ENCODE measurements at regions not wholly inside any gene's neighbourhood (a gene's known extent, or its start where the extent isn't known, plus 50 kb on each side); places are given as distances from the start of the nearest gene placed in this dataset.

GRCh38 chr11:109112261-109112660 is 309.7 kb upstream of the C11orf87 start:
- Mint-ChIP-seq H3K27ac (ENCODE audit: unreplicated experiment) (no peak overlapping the region), H3K27me3 (ENCODE audit: unreplicated experiment) (peaks cover 2% of the 10 kb centered on the region), H3K36me3 (ENCODE audit: low read depth, unreplicated experiment) (no peaks in the 10 kb centered on the region), H3K9me3 (ENCODE audit: unreplicated experiment) (no peaks in the 10 kb centered on the region), H3K4me1 (ENCODE audit: unreplicated experiment) (peaks cover 4% of the 10 kb centered on the region), H3K4me3 (ENCODE audit: unreplicated experiment) (no peak overlapping the region)
- no peak for DNase-seq (ENCODE audit: low spot score)
- no peak for TF ChIP-seq CTCF (IDR thresholded peaks at IDR 0.05; ENCODE audit: unreplicated experiment)

GRCh38 chr11:109112821-109113280 is 309.1 kb upstream of the C11orf87 start:
- Mint-ChIP-seq H3K36me3 (ENCODE audit: low read depth, unreplicated experiment) (no peaks in the 10 kb centered on the region), H3K4me1 (ENCODE audit: unreplicated experiment) (peaks cover 4% of the 10 kb centered on the region), H3K27ac (ENCODE audit: unreplicated experiment) (no peak overlapping the region), H3K4me3 (ENCODE audit: unreplicated experiment) (no peak overlapping the region), H3K27me3 (ENCODE audit: unreplicated experiment) (peaks cover 2% of the 10 kb centered on the region), H3K9me3 (ENCODE audit: unreplicated experiment) (no peaks in the 10 kb centered on the region)
- no peak for TF ChIP-seq CTCF (IDR thresholded peaks at IDR 0.05; ENCODE audit: unreplicated experiment)
- no peak for DNase-seq (ENCODE audit: low spot score)

GRCh38 chr11:109120341-109120740 is 301.6 kb upstream of the C11orf87 start:
- Mint-ChIP-seq H3K9me3 (ENCODE audit: unreplicated experiment) (no peaks in the 10 kb centered on the region), H3K4me3 (ENCODE audit: unreplicated experiment) (no peak overlapping the region), H3K27ac (ENCODE audit: unreplicated experiment) (no peak overlapping the region), H3K36me3 (ENCODE audit: low read depth, unreplicated experiment) (no peaks in the 10 kb centered on the region), H3K4me1 (ENCODE audit: unreplicated experiment) (no peaks in the 10 kb centered on the region), H3K27me3 (ENCODE audit: unreplicated experiment) (peaks cover 2% of the 10 kb centered on the region)
- no peak for TF ChIP-seq CTCF (IDR thresholded peaks at IDR 0.05; ENCODE audit: unreplicated experiment)
- DNase-seq (ENCODE audit: low spot score) = no peak

GRCh38 chr11:109121173-109121932 is 300.6 kb upstream of the C11orf87 start:
- peaks cover 2% of the 10 kb centered on the region for H3K27me3 Mint-ChIP-seq (ENCODE audit: unreplicated experiment)
- H3K36me3 Mint-ChIP-seq (ENCODE audit: low read depth, unreplicated experiment) = no peaks in the 10 kb centered on the region
- no peak overlapping the region for H3K4me3 Mint-ChIP-seq (ENCODE audit: unreplicated experiment)
- no peaks in the 10 kb centered on the region for H3K4me1 Mint-ChIP-seq (ENCODE audit: unreplicated experiment)
- TF ChIP-seq CTCF (IDR thresholded peaks at IDR 0.05; ENCODE audit: unreplicated experiment) = no peak
- no peak overlapping the region for H3K27ac Mint-ChIP-seq (ENCODE audit: unreplicated experiment)
- DNase-seq (ENCODE audit: low spot score) = no peak
- no peaks in the 10 kb centered on the region for H3K9me3 Mint-ChIP-seq (ENCODE audit: unreplicated experiment)
